ENCODE measurements at regions not wholly inside any gene's neighbourhood (a gene's known extent, or its start where the extent isn't known, plus 50 kb on each side); places are given as distances from the start of the nearest gene placed in this dataset.
A peak's percentile ranks its signal among the peaks of the same experiment; 100 is the strongest.
"Not testable (repeated sequence)": the region's sequence is repeated elsewhere in the genome, so short reads cannot be mapped to it uniquely, and the experiment has no call there.

GRCh38 chr20:30811885-30812671 lies 445.4 kb upstream of the DEFB115 start:
- Histone ChIP-seq H3K36me3 (ENCODE audit: control insufficient read depth in 3 of 3, insufficient read depth in 2 of 3, low read depth in 1 of 3, low read length in 3 of 3) (no peaks in the 10 kb centered on the region), H3K4me1 (ENCODE audit: control insufficient read depth in 3 of 3, insufficient read depth in 2 of 3, low read depth in 1 of 3, low read length in 2 of 3) (no peaks in the 10 kb centered on the region), H3K27me3 (ENCODE audit: control insufficient read depth in 3 of 3, insufficient read depth in 3 of 3, low read length in 3 of 3) (peaks cover 0 to 3% (median 2%) of the 10 kb centered on the region in 3 donors), H3K9me3 (ENCODE audit: control insufficient read depth in 2 of 2, insufficient read depth in 1 of 2, low read depth in 1 of 2, low read length in 1 of 2) (peaks cover 7 to 40% of the 10 kb centered on the region in 2 donors), H3K4me3 (ENCODE audit: low read depth in 1 of 3, low read length in 3 of 3) (no peak overlapping the region), H3K27ac (ENCODE audit: low read depth in 1 of 3, low read length in 2 of 3) (no peak overlapping the region)
- DNase-seq (peak in 1 of 2 donors; percentile 19), FAIRE-seq (no peak)
- 49 to 72% (median 68%) methylated on average over 30 to 34 of the region's 34 CpGs for WGBS, 3 donors

GRCh38 chr20:30812739-30813411 lies 444.6 kb upstream of the DEFB115 start:
- Histone ChIP-seq H3K36me3 (ENCODE audit: control insufficient read depth in 3 of 3, insufficient read depth in 2 of 3, low read depth in 1 of 3, low read length in 3 of 3) (no peaks in the 10 kb centered on the region), H3K27ac (ENCODE audit: low read depth in 1 of 3, low read length in 2 of 3) (no peak overlapping the region), H3K4me1 (ENCODE audit: control insufficient read depth in 3 of 3, insufficient read depth in 2 of 3, low read depth in 1 of 3, low read length in 2 of 3) (no peaks in the 10 kb centered on the region), H3K4me3 (ENCODE audit: low read depth in 1 of 3, low read length in 3 of 3) (no peak overlapping the region), H3K27me3 (ENCODE audit: control insufficient read depth in 3 of 3, insufficient read depth in 3 of 3, low read length in 3 of 3) (peaks cover 0 to 3% (median 2%) of the 10 kb centered on the region in 3 donors), H3K9me3 (ENCODE audit: control insufficient read depth in 2 of 2, insufficient read depth in 1 of 2, low read depth in 1 of 2, low read length in 1 of 2) (peaks cover 7 to 40% of the 10 kb centered on the region in 2 donors)
- FAIRE-seq (no peak), DNase-seq (no peak)
- WGBS, 3 donors = 63 to 76% (median 74%) methylated on average over 27 of the region's 27 CpGs

- not testable (repeated sequence) for H3K27me3 ChIP-seq (ENCODE audit: control insufficient read depth in 3 of 3, insufficient read depth in 3 of 3, low read length in 3 of 3); H3K27ac ChIP-seq (ENCODE audit: low read depth in 1 of 3, low read length in 2 of 3); H3K4me3 ChIP-seq (ENCODE audit: low read depth in 1 of 3, low read length in 3 of 3); FAIRE-seq; H3K36me3 ChIP-seq (ENCODE audit: control insufficient read depth in 3 of 3, insufficient read depth in 2 of 3, low read depth in 1 of 3, low read length in 3 of 3); H3K4me1 ChIP-seq (ENCODE audit: control insufficient read depth in 3 of 3, insufficient read depth in 2 of 3, low read depth in 1 of 3, low read length in 2 of 3)
- peaks cover 7 to 40% of the 10 kb centered on the region in 2 donors for H3K9me3 ChIP-seq (ENCODE audit: control insufficient read depth in 2 of 2, insufficient read depth in 1 of 2, low read depth in 1 of 2, low read length in 1 of 2)
- peak in 1 of 2 donors; percentile 8 for DNase-seq
- WGBS, 3 donors = 63 to 85% (median 84%) methylated on average over 50 to 53 of the region's 53 CpGs
Observed at GRCh38 chr20:30813412-30814311, 443.8 kb upstream of the DEFB115 start.

- FAIRE-seq; H3K36me3 ChIP-seq (ENCODE audit: control insufficient read depth in 3 of 3, insufficient read depth in 2 of 3, low read depth in 1 of 3, low read length in 3 of 3); H3K27me3 ChIP-seq (ENCODE audit: control insufficient read depth in 3 of 3, insufficient read depth in 3 of 3, low read length in 3 of 3); H3K4me1 ChIP-seq (ENCODE audit: control insufficient read depth in 3 of 3, insufficient read depth in 2 of 3, low read depth in 1 of 3, low read length in 2 of 3); H3K4me3 ChIP-seq (ENCODE audit: low read depth in 1 of 3, low read length in 3 of 3); H3K27ac ChIP-seq (ENCODE audit: low read depth in 1 of 3, low read length in 2 of 3); DNase-seq: not testable (repeated sequence)
- WGBS, 3 donors = 61 to 76% (median 71%) methylated on average over 24 of the region's 24 CpGs
- H3K9me3 ChIP-seq (ENCODE audit: control insufficient read depth in 2 of 2, insufficient read depth in 1 of 2, low read depth in 1 of 2, low read length in 1 of 2) = peaks cover 7 to 40% of the 10 kb centered on the region in 2 donors
Observed at GRCh38 chr20:30814312-30814639, 443.2 kb upstream of the DEFB115 start.

- FAIRE-seq; H3K27ac ChIP-seq (ENCODE audit: low read depth in 1 of 3, low read length in 2 of 3); H3K4me1 ChIP-seq (ENCODE audit: control insufficient read depth in 3 of 3, insufficient read depth in 2 of 3, low read depth in 1 of 3, low read length in 2 of 3); H3K27me3 ChIP-seq (ENCODE audit: control insufficient read depth in 3 of 3, insufficient read depth in 3 of 3, low read length in 3 of 3); DNase-seq; H3K36me3 ChIP-seq (ENCODE audit: control insufficient read depth in 3 of 3, insufficient read depth in 2 of 3, low read depth in 1 of 3, low read length in 3 of 3); H3K4me3 ChIP-seq (ENCODE audit: low read depth in 1 of 3, low read length in 3 of 3): not testable (repeated sequence)
- 68 to 78% (median 73%) methylated on average over 13 of the region's 13 CpGs for WGBS, 3 donors
- peaks cover 7 to 40% of the 10 kb centered on the region in 2 donors for H3K9me3 ChIP-seq (ENCODE audit: control insufficient read depth in 2 of 2, insufficient read depth in 1 of 2, low read depth in 1 of 2, low read length in 1 of 2)
Observed at GRCh38 chr20:30815027-30815576, 442.4 kb upstream of the DEFB115 start.

GRCh38 chr20:30815577-30816181 lies 441.8 kb upstream of the DEFB115 start:
- DNase-seq (no peak), FAIRE-seq (no peak)
- Histone ChIP-seq H3K4me1 (ENCODE audit: control insufficient read depth in 3 of 3, insufficient read depth in 2 of 3, low read depth in 1 of 3, low read length in 2 of 3) (no peaks in the 10 kb centered on the region), H3K27ac (ENCODE audit: low read depth in 1 of 3, low read length in 2 of 3) (no peak overlapping the region), H3K4me3 (ENCODE audit: low read depth in 1 of 3, low read length in 3 of 3) (no peak overlapping the region), H3K9me3 (ENCODE audit: control insufficient read depth in 2 of 2, insufficient read depth in 1 of 2, low read depth in 1 of 2, low read length in 1 of 2) (peaks cover 7 to 40% of the 10 kb centered on the region in 2 donors), H3K36me3 (ENCODE audit: control insufficient read depth in 3 of 3, insufficient read depth in 2 of 3, low read depth in 1 of 3, low read length in 3 of 3) (no peaks in the 10 kb centered on the region), H3K27me3 (ENCODE audit: control insufficient read depth in 3 of 3, insufficient read depth in 3 of 3, low read length in 3 of 3) (peaks cover 0 to 3% (median 2%) of the 10 kb centered on the region in 3 donors)
- WGBS, 3 donors = 68 to 81% (median 75%) methylated on average over 38 of the region's 38 CpGs

- peaks cover 7 to 40% of the 10 kb centered on the region in 2 donors for H3K9me3 ChIP-seq (ENCODE audit: control insufficient read depth in 2 of 2, insufficient read depth in 1 of 2, low read depth in 1 of 2, low read length in 1 of 2)
Observed at GRCh38 chr20:30816182-30816645, 441.2 kb upstream of the DEFB115 start.

More at GRCh38 chr20:30816182-30816645, 441.2 kb upstream of the DEFB115 start:
- WGBS, 3 donors = 47 to 76% (median 74%) methylated on average over 44 of the region's 44 CpGs
- Histone ChIP-seq H3K36me3 (ENCODE audit: control insufficient read depth in 3 of 3, insufficient read depth in 2 of 3, low read depth in 1 of 3, low read length in 3 of 3) (no peaks in the 10 kb centered on the region), H3K27ac (ENCODE audit: low read depth in 1 of 3, low read length in 2 of 3) (no peak overlapping the region), H3K27me3 (ENCODE audit: control insufficient read depth in 3 of 3, insufficient read depth in 3 of 3, low read length in 3 of 3) (peaks cover 0 to 3% (median 2%) of the 10 kb centered on the region in 3 donors), H3K4me1 (ENCODE audit: control insufficient read depth in 3 of 3, insufficient read depth in 2 of 3, low read depth in 1 of 3, low read length in 2 of 3) (no peaks in the 10 kb centered on the region), H3K4me3 (ENCODE audit: low read depth in 1 of 3, low read length in 3 of 3) (no peak overlapping the region)
- peak in 1 of 2 donors; percentile 20 for DNase-seq
- FAIRE-seq = no peak
